IMR-90 (cell line): ENCODE measurements at regions not wholly inside any gene's neighbourhood (a gene's known extent, or its start where the extent isn't known, plus 50 kb on each side); places are given as distances from the start of the nearest gene placed in this dataset.

Experiments
- ATAC-seq: fragments of 200-7000 bp; cut with Tn5 transposase; 2 replicates; pipeline ENCODE4 v1.9.1; 2020; ENCODE audit warnings: low read depth, mild to moderate bottlenecking, moderate library complexity
- BruUV-seq: library from RNA; stranded (reverse); fragments of 400-500 nt; replicated peaks from 2 replicates; lab custom pipeline; 2021; lab: Mats Ljungman, UMichigan
- CTCF ChIA-PET: fragments of 300-600 bp; formaldehyde crosslinking; extraction: SDS; loops from one replicate; lab custom pipeline; 2021; ENCODE audit warnings: antibody characterized with exemption; lab: Yijun Ruan, JAX
- POLR2A ChIA-PET: fragments of 300-600 bp; sonication (Branson Sonifier 250); formaldehyde crosslinking; loops from one replicate; lab custom pipeline; 2022; ENCODE audit warnings: antibody characterized with exemption; ENCODE audit not compliant: unreplicated experiment; lab: Charles Lee
- DNase-seq: peaks from one replicate; pipeline ENCODE4 v3.0.0; 2013
- H2AFZ ChIP-seq: replicated peaks from 2 replicates; pipeline ENCODE3; 2013; ENCODE audit warnings: low read length, mild to moderate bottlenecking; ENCODE audit not compliant: poor library complexity
- H2AK5ac ChIP-seq: 2 replicates; pipeline ENCODE4 v1.6.1; 2013; ENCODE audit warnings: low read depth, low read length, inconsistent platforms
- H2AK9ac ChIP-seq: replicated peaks from 2 replicates; pipeline ENCODE3; 2013; ENCODE audit warnings: mild to moderate bottlenecking, low read depth, low read length, moderate library complexity; ENCODE audit not compliant: poor library complexity
- H2BK120ac ChIP-seq: 2 replicates; pipeline ENCODE4 v1.6.1; 2013; ENCODE audit warnings: low read depth, low read length, inconsistent platforms
- H2BK15ac ChIP-seq: 3 replicates; pipeline ENCODE4 v1.6.1; 2013; ENCODE audit warnings: low read depth, low read length, inconsistent platforms
- H2BK20ac ChIP-seq: 2 replicates; pipeline ENCODE4 v1.6.1; 2013; ENCODE audit warnings: low read depth, mild to moderate bottlenecking, inconsistent platforms, low read length, moderate library complexity
- H2BK5ac ChIP-seq: 2 replicates; pipeline ENCODE4 v1.6.1; 2013; ENCODE audit warnings: mild to moderate bottlenecking, low read depth, low read length, inconsistent platforms; ENCODE audit not compliant: poor library complexity, severe bottlenecking
- H3K14ac ChIP-seq: replicated peaks from 2 replicates; pipeline ENCODE4 v1.6.1; 2013; ENCODE audit warnings: low read depth, low read length, inconsistent platforms
- H3K18ac ChIP-seq: 2 replicates; pipeline ENCODE4 v1.6.1; 2013; ENCODE audit warnings: low read depth, low read length, control low read depth
- H3K23ac ChIP-seq: 2 replicates; pipeline ENCODE4 v1.6.1; 2013; ENCODE audit warnings: low read depth, low read length, inconsistent platforms
- H3K27ac ChIP-seq: 2 replicates; pipeline ENCODE4 v1.5.1; 2013; ENCODE audit warnings: mild to moderate bottlenecking, control low read depth, low read length; ENCODE audit not compliant: insufficient read depth
- H3K27me3 ChIP-seq: 2 replicates; pipeline ENCODE4 v1.6.1; 2013; ENCODE audit warnings: low read length; ENCODE audit not compliant: control insufficient read depth, insufficient read depth
- H3K36me3 ChIP-seq: 2 replicates; pipeline ENCODE4 v1.6.1; 2013; ENCODE audit warnings: low read length, mixed read lengths; ENCODE audit not compliant: control insufficient read depth, insufficient read depth
- H3K4ac ChIP-seq: 2 replicates; pipeline ENCODE4 v1.6.1; 2013; ENCODE audit warnings: low read depth, low read length, inconsistent platforms
- H3K4me1 ChIP-seq: 2 replicates; pipeline ENCODE4 v1.6.1; 2013; ENCODE audit warnings: low read length, mixed read lengths; ENCODE audit not compliant: control insufficient read depth, insufficient read depth
- H3K4me2 ChIP-seq: 2 replicates; pipeline ENCODE4 v1.6.1; 2013; ENCODE audit warnings: low read depth, mild to moderate bottlenecking, control low read depth, low read length, moderate library complexity
- H3K4me3 ChIP-seq: 2 replicates; pipeline ENCODE4 v1.5.1; 2013; ENCODE audit warnings: low read depth, mild to moderate bottlenecking, control low read depth, low read length, moderate library complexity; ENCODE audit not compliant: insufficient read depth
- H3K56ac ChIP-seq: 2 replicates; pipeline ENCODE4 v1.6.1; 2013; ENCODE audit warnings: low read length, inconsistent platforms; ENCODE audit not compliant: insufficient read depth; ENCODE audit errors: extremely low read depth
- H3K79me1 ChIP-seq, 2 experiments: 2 replicates each; pipeline ENCODE4 v1.6.1; 2013; ENCODE audit warnings: low read length in 2 of 2, inconsistent platforms in 1 of 2, low read depth in 1 of 2
- H3K9ac ChIP-seq: 2 replicates; pipeline ENCODE4 v1.6.1; 2013; ENCODE audit warnings: low read depth, low read length, control low read depth
- H3K9me1 ChIP-seq: 2 replicates; pipeline ENCODE4 v1.6.1; 2013; ENCODE audit warnings: low read length, inconsistent platforms; ENCODE audit not compliant: insufficient read depth
- H3K9me3 ChIP-seq: 2 replicates; pipeline ENCODE4 v1.6.1; 2013; ENCODE audit warnings: low read length; ENCODE audit not compliant: control insufficient read depth, insufficient read depth
- H4K20me1 ChIP-seq: 2 replicates; pipeline ENCODE4 v1.6.1; 2013; ENCODE audit warnings: low read length, inconsistent platforms; ENCODE audit not compliant: insufficient read depth
- H4K5ac ChIP-seq: 2 replicates; pipeline ENCODE4 v1.6.1; 2013; ENCODE audit warnings: mild to moderate bottlenecking, low read depth, low read length, control low read depth
- H4K8ac ChIP-seq, 2 experiments: 2 replicates each; pipeline ENCODE4 v1.6.1; 2013; ENCODE audit warnings: low read depth in 2 of 2, low read length in 2 of 2, control low read depth in 1 of 2, inconsistent platforms in 1 of 2
- H4K91ac ChIP-seq: 2 replicates; pipeline ENCODE4 v1.6.1; 2013; ENCODE audit warnings: low read depth, low read length, inconsistent platforms; ENCODE audit not compliant: insufficient read depth
- BHLHE40 ChIP-seq: fragments of 150-350 bp; IDR thresholded peaks from 2 replicates; pipeline ENCODE4 v1.6.1; 2016; ENCODE audit warnings: mild to moderate bottlenecking, low read depth, low read length
- MAFK ChIP-seq: IDR thresholded peaks from 2 replicates; pipeline ENCODE4 v1.6.1; 2012; ENCODE audit warnings: low read depth, low read length, improper control_type of control experiment
- MAZ ChIP-seq: IDR thresholded peaks from 2 replicates; pipeline ENCODE4 v1.6.1; 2012; ENCODE audit warnings: low read depth, mild to moderate bottlenecking, low read length, improper control_type of control experiment, moderate library complexity, borderline replicate concordance
- POLR2A ChIP-seq: IDR thresholded peaks from 2 replicates; pipeline ENCODE4 v1.6.1; 2012; ENCODE audit warnings: mild to moderate bottlenecking, low read depth, low read length
- RFX5 ChIP-seq: IDR thresholded peaks from 2 replicates; pipeline ENCODE4 v1.8.0; 2012; ENCODE audit warnings: low read depth, mild to moderate bottlenecking, low read length, moderate library complexity
- WGBS, 2 experiments: methylation state at CpG; one replicate each; pipeline versions ENCODE4 v1.1.5 to v1.1.7; 2013; ENCODE audit warnings: missing lambda C conversion rate in 2 of 2; ENCODE audit not compliant: insufficient read length in 1 of 2; ENCODE audit errors: extremely low coverage in 2 of 2; 5-methylcytosine and 5-hydroxymethylcytosine counted together
- dilution Hi-C: fragments of 300-500 bp; cut with HindIII; formaldehyde crosslinking; loops from one replicate; pipeline ENCODE4 v1.14.3; 2018; ENCODE audit warnings: low sequenced_read_pairs; ENCODE audit not compliant: unreplicated experiment
- in situ Hi-C: fragments of 300-500 bp; cut with MboI; formaldehyde crosslinking; loops from 3 replicates; pipeline ENCODE4 v1.14.3; 2019; ENCODE audit warnings: low sequenced_read_pairs, inconsistent platforms, mixed read lengths
- intact Hi-C: fragments of 100-400 bp; cut with micrococcal nuclease; formaldehyde crosslinking; loops from 2 replicates; pipeline ENCODE4 v1.10.0; 2022

GRCh38 chr18:2396162-2396505 lies 175.2 kb downstream of the METTL4 start:
- Histone ChIP-seq H3K9me3 (no peaks in the 10 kb centered on the region), H2AK9ac (no peak overlapping the region), H2BK15ac (no peak overlapping the region), H3K9ac (no peak overlapping the region), H3K9me1 (no peaks in the 10 kb centered on the region), H4K5ac (no peak overlapping the region), H2BK120ac (no peak overlapping the region), H2BK20ac (no peak overlapping the region), H3K4ac (no peak overlapping the region), H2AFZ (no peak overlapping the region), H4K20me1 (no peaks in the 10 kb centered on the region), H3K27me3 (no peaks in the 10 kb centered on the region), H4K91ac (no peak overlapping the region), H3K4me3 (no peak overlapping the region), H3K4me1 (no peaks in the 10 kb centered on the region), H4K8ac (no peak overlapping the region), H3K4me2 (no peak overlapping the region), H3K18ac (no peak overlapping the region), H3K14ac (no peak overlapping the region), H3K23ac (no peak overlapping the region), H3K56ac (no peak overlapping the region), H3K36me3 (no peaks in the 10 kb centered on the region), H3K79me1 (no peaks in the 10 kb centered on the region), H2AK5ac (no peak overlapping the region), H2BK5ac (no peak overlapping the region), H3K27ac (no peak overlapping the region)
- no peak for TF ChIP-seq RFX5
- no peak for TF ChIP-seq POLR2A
- no peak for TF ChIP-seq MAFK
- no peak for TF ChIP-seq MAZ
- no peak for TF ChIP-seq BHLHE40
- intact Hi-C loops (no loop called here), in situ Hi-C loops (no loop called here), dilution Hi-C loops (no loop called here)
- ChIA-PET CTCF (no interaction called here), POLR2A (interaction anchor here (0.6 kb wide), 1 partner anchor 13 kb away, joined by 3 read pairs; no protein-coding TSS in a partner anchor)
- no TSS peak for BruUV-seq
- 100% methylated on average over 1 of the region's 2 CpGs; no CpG with 5 or more reads in 1 of the 2 experiments for WGBS, 2 experiments
- no peak for DNase-seq
- ATAC-seq, result no peak
